Neural cell (in vitro differentiated cells): ENCODE measurements at regions not wholly inside any gene's neighbourhood (a gene's known extent, or its start where the extent isn't known, plus 50 kb on each side); places are given as distances from the start of the nearest gene placed in this dataset.

Source experiments
- small RNA-seq, 3 experiments: library from RNA; depleted of rRNA; stranded (forward); fragments of <200 nt; gene quantifications; one replicate each; pipeline ENCODE3, GENCODE V24; 2012

Small RNA genes lying in the stretch of these regions (small RNA-seq; reads per million reads assigned to genes)
- gene RNU6-1265P, result 0.20 to 1.1 (median 0.39) reads per million in 3 experiments
